ENCODE measurements at regions not wholly inside any gene's neighbourhood (a gene's known extent, or its start where the extent isn't known, plus 50 kb on each side); places are given as distances from the start of the nearest gene placed in this dataset.

- no peaks in the 10 kb centered on the region for H4K20me1 ChIP-seq (ENCODE audit: insufficient read depth, low read length)
- no peak overlapping the region for H2BK15ac ChIP-seq (ENCODE audit: low read depth, low read length)
- H2AK5ac ChIP-seq (ENCODE audit: low read depth, low read length), result no peak overlapping the region
- H4K5ac ChIP-seq (ENCODE audit: low read depth, low read length), result no peak overlapping the region
- H3K79me1 ChIP-seq (ENCODE audit: low read depth in 1 of 2, low read length in 2 of 2), result no peaks in the 10 kb centered on the region
- no peak overlapping the region for H3K4me3 ChIP-seq (ENCODE audit: insufficient read depth, low read depth, low read length)
- H3K4me2 ChIP-seq (ENCODE audit: low read depth, low read length), result no peak overlapping the region
- CTCF ChIA-PET, result no interaction called here
- no peak for DNase-seq
- H3K36me3 ChIP-seq (ENCODE audit: control insufficient read depth, insufficient read depth, low read length), result no peaks in the 10 kb centered on the region
- H4K91ac ChIP-seq (ENCODE audit: insufficient read depth, low read depth, low read length), result no peak overlapping the region
- H4K8ac ChIP-seq (ENCODE audit: low read depth in 2 of 2, low read length in 2 of 2), result no peak overlapping the region
- no peak overlapping the region for H3K4ac ChIP-seq (ENCODE audit: low read depth, low read length)
- intact Hi-C loops (cut with micrococcal nuclease) (loop anchor here (10.0 kb wide), 1 partner anchor 225 kb away; no protein-coding TSS in a partner anchor), dilution Hi-C loops (cut with HindIII; ENCODE audit: low sequenced_read_pairs, unreplicated experiment) (no loop called here), in situ Hi-C loops (cut with MboI; ENCODE audit: low sequenced_read_pairs) (no loop called here)
- no peak overlapping the region for H3K27ac ChIP-seq (ENCODE audit: insufficient read depth, low read length)
- no peak overlapping the region for H2AK9ac ChIP-seq (replicated peaks; ENCODE audit: low read depth, low read length, poor library complexity)
- H3K9me1 ChIP-seq (ENCODE audit: insufficient read depth, low read length), result no peaks in the 10 kb centered on the region
- no peak overlapping the region for H2BK120ac ChIP-seq (ENCODE audit: low read depth, low read length)
- POLR2A ChIA-PET (ENCODE audit: unreplicated experiment), result no interaction called here
- no peaks in the 10 kb centered on the region for H3K4me1 ChIP-seq (ENCODE audit: control insufficient read depth, insufficient read depth, low read length)
- no peak overlapping the region for H3K14ac ChIP-seq (replicated peaks; ENCODE audit: low read depth, low read length)
- H3K27me3 ChIP-seq (ENCODE audit: control insufficient read depth, insufficient read depth, low read length), result no peaks in the 10 kb centered on the region
- no peak overlapping the region for H2AFZ ChIP-seq (replicated peaks; ENCODE audit: low read length, poor library complexity)
- no peak overlapping the region for H3K56ac ChIP-seq (ENCODE audit: extremely low read depth, insufficient read depth, low read length)
- no peak overlapping the region for H2BK20ac ChIP-seq (ENCODE audit: low read depth, low read length)
- ATAC-seq (ENCODE audit: low read depth), result no peak
- no TSS peak for BruUV-seq (replicated peaks)
- no peak overlapping the region for H2BK5ac ChIP-seq (ENCODE audit: low read depth, low read length, poor library complexity, severe bottlenecking)
- H3K18ac ChIP-seq (ENCODE audit: low read depth, low read length), result no peak overlapping the region
- H3K23ac ChIP-seq (ENCODE audit: low read depth, low read length), result no peak overlapping the region
- H3K9ac ChIP-seq (ENCODE audit: low read depth, low read length), result no peak overlapping the region
- TF ChIP-seq SMC3 (IDR thresholded peaks at IDR 0.05; ENCODE audit: low read depth, low read length), result no peak
- no peak for TF ChIP-seq RCOR1 (IDR thresholded peaks at IDR 0.05; ENCODE audit: insufficient replicate concordance, low read length)
- TF ChIP-seq, protein P1, sequence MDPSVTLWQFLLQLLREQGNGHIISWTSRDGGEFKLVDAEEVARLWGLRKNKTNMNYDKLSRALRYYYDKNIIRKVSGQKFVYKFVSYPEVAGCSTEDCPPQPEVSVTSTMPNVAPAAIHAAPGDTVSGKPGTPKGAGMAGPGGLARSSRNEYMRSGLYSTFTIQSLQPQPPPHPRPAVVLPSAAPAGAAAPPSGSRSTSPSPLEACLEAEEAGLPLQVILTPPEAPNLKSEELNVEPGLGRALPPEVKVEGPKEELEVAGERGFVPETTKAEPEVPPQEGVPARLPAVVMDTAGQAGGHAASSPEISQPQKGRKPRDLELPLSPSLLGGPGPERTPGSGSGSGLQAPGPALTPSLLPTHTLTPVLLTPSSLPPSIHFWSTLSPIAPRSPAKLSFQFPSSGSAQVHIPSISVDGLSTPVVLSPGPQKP (IDR thresholded peaks at IDR 0.05; ENCODE audit: borderline replicate concordance, low read depth, low read length), result no peak
- no peak for TF ChIP-seq NFE2L2 (IDR thresholded peaks at IDR 0.05; ENCODE audit: low read depth, low read length)
- no peak for TF ChIP-seq CEBPB (IDR thresholded peaks at IDR 0.05; ENCODE audit: low read depth, low read length)
- no peak for TF ChIP-seq USF2 (IDR thresholded peaks at IDR 0.05; ENCODE audit: low read depth, low read length)
- TF ChIP-seq RAD21 (IDR thresholded peaks at IDR 0.05; ENCODE audit: low read length), result no peak
- TF ChIP-seq RFX5 (IDR thresholded peaks at IDR 0.05; ENCODE audit: low read depth, low read length), result no peak
- no peaks in the 10 kb centered on the region for H3K9me3 ChIP-seq (ENCODE audit: control insufficient read depth, insufficient read depth, low read length)
Observed at GRCh38 chr3:20739814-20740213, 553.8 kb upstream of the SGO1 start.
